HG03097 (cell line): ENCODE measurements at regions not wholly inside any gene's neighbourhood (a gene's known extent, or its start where the extent isn't known, plus 50 kb on each side); places are given as distances from the start of the nearest gene placed in this dataset.

Source experiments
- ATAC-seq: cut with Tn5 transposase; IDR thresholded peaks from one replicate; pipeline ENCODE4 v1.9.1; 2021; ENCODE audit not compliant: unreplicated experiment, low FRiP score

DNA sequence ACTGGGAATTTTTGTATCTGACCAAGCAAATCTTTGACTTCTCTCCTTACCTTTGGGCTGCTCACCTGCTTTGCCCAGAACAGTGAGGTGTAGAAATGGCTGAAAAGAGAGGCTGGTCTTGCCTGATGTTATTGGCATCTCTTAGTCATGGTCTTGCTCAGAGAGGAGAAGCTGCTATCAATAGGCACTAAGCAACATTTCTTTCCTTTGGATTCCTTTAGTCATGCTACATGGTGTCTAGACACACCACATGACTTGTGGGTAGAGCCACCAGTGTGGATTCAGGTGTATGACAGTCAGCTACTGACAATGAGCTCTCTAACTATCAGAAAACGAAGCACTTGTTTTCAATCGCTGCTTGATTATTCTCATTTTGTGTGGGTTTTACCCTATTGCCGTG, 341.3 kb upstream of the DCC start:
- ATAC-seq = no peak

DNA sequence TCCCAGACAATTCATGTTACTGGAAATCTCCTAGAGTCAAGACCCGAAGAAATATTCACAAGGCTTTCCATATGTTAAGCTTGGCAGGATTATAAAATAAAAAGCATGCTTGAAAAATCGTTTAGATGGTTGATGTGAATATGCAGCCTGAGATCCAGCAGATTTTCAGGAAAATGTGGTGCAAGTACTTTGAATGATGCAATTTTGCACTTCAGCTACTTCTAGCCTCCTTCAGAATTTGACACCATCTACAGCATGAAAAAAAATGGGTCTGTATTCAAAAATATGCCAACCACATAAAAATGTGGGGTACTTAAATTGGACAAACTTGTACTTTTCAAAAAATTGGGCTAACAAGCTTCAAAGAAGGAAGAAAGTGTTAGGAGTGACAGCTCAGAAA, 340.6 kb upstream of the DCC start:
- ATAC-seq = no peak

DNA sequence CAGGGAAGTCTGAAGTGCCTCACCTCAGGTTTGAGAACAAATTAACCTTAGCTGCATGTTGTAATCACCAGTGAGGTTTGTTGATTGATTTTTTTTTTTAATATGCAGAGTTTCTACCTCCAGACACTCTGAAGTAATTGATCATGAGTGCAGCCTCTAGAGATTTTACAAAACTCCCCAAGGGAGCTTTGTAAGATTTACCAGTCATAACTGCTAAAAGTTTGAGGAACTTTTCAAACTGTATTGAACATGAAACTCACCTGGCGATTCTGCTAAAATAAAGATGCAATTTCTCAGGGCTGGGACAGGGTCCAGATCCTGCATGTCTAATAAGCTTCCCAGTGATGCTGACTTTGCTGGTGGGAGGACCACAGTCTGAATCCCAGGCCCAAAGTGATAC, 339.6 kb upstream of the DCC start:
- ATAC-seq = no peak

DNA sequence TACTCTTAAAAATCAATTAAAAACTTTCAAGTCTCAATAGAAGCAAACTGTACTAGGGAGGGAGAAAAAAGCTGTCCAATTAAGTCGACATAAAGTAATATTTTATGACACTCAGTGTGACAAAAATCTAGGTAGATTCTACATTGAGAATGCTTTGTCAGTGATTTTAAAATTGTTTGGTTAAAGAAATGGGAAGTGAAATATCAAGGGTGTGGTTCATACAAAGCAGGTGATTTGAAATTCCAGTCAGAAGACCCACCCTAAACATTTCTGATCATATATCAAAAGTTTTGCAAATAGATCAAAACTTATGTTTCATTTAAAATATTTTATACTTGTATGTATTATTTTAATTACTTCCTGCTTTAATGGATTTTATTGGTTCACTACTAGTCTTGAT, 338.9 kb upstream of the DCC start:
- ATAC-seq = no peak

DNA sequence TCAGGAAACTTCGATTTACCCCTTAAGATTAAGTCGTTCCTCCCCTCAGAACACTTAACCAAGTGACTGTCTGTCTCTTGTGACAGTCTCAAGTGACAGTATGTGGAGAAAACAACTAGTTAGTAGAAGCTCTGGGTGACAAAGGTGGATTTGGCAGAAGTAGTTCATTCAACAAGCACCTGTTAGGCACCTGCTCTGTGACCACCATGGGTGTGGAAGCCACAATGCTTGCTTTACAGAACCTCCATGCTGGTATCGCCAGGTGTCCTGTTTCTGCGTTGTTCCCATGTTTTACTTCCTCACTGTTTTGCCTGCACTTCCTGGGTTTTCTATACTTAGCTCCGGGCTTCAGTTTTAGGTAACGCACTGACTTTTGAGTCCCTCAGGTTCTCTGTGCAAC, 337.4 kb upstream of the DCC start:
- no peak for ATAC-seq

DNA sequence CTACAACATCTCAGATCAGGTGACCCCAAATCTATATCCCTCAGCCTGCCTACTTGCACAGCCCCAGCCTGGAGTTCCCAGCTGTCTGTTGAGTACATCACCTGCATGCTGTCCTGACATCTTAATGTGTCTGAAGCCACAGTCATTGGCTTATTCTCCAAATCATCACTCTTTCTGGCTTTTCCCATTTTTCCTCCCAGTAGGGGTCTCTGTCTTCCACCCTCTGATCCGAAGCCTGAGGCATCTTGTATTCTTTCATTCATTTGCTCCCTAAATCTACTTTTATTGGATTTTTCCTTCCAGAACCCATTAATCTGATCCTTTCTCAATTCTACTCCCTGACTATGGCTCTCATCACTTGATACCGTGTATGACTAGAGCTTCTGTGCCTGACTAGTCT, 332.9 kb upstream of the DCC start:
- no peak for ATAC-seq

DNA sequence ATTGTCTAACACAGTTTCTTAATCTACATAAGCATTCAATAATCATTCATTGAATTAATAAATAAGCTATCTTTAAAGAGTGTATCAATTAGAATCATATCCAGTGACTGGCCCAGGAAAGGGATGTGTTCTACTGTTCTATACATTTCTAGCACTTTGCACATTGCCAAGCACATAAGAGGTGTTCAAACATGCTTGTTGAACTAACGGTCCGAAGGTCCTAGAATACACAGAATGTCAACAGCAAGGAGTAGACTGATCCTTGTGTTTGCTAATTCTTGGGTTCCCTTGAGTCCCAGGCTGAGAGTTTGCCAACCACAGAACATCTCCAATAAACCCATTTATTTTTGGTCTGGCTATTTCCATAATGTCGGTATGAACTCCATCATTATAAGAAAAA, 331.7 kb upstream of the DCC start:
- ATAC-seq = no peak

DNA sequence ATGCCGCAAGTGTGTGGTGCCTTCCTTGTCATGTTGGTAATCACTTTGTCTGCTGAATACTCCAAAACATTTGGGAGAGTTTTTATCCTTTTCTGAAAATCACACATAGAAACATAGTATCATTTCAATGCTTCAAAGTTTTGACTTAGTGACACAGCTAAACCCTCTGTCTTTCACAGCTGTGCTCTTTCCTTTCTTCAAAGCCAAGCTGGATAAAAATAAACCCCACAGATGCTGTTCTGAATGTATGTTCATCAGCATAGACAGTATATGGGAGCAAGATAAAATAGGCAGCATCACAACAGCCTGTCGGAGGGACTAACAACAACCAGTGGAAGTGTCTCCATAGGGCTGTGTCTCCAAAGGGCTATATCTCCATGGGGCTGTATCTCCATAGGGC, 331.3 kb upstream of the DCC start:
- ATAC-seq = no peak

DNA sequence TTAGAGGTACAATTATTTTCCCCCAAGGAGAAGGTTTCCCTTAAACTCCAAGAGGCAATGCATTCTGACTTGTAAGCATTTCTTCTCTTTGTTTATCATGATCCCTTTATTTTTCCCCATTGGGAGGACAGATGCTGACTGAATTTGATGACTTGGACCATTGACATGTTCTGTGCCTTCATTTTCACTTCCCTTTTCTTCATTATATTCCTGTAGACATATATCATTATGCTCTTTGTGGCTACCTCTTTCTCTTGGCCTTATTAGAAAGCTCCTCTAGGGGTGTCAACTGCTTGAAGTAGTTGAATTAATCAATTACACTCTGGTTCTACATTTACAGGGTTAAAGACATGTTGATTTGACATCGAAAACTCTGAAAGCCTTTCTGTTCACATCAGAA, 330.0 kb upstream of the DCC start:
- no peak for ATAC-seq

DNA sequence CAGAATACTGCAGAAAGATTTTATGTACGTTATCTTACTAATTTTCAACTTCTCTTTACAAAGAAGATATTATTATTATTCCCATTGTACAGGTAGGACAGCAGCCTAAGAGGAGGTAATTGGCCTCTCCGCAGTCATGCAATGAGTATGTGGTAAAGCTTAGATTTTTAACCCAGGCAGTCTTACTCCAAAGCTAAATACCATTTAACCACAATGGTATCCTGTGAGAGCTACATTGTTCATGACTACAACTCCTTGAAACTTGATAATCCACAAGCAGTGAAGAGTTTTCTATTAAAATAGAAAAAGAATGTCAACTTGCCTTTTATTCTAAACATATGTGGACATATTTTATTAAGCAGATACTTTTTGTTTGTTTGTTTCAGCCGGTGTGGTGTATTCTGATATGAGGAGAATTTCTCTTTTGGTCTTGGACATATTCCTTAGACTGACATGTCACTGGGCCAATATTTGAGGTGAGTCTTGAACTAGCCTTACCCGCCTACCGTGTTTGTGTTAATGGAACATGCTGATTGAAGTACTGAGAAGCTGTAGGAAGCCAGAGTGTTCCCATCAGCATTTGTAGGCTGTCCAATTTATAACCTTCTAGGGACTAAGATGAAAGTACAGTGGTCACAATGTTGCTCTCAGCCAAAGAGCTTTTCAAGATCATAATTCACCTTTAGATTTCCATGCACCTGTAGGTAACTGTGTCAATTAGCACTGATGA, 293.9 kb upstream of the DCC start:
- no peak for ATAC-seq

DNA sequence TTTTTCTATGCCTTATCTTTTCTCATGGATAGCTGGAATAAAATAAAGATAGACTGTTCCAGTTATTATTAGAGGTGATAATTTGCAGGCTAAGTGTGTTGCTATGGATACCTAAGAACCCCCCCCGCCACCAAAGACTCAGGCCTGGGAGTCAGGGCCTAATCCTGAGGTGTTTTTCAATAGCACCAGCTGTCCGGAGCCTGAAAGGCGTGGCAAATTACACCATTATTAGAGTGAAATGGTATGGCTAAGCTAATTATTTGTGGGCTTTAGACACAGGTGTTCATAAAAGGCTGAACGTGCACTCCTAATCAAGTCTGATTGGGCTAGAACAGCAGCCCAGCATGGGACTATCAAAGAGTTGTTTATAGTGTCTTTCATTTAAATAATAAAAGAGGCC, 293.2 kb upstream of the DCC start:
- ATAC-seq = no peak

DNA sequence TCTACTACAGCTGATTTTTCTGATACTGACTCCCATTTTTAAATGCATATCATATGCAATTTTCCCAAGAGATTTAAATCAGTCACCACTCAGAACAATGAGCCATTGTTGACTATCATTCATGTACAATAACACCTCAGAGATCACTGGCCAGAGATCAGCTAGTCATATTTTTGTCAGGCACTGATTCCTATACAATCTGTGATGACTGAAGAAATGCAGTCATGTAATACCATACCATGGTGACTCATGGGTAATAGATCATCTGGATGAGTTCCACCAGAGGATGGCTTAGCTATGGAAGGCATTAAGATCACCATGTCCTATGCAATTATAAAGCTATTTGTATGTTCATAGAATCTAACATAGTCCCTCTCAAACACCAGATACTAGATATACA, 285.7 kb upstream of the DCC start:
- no peak for ATAC-seq

DNA sequence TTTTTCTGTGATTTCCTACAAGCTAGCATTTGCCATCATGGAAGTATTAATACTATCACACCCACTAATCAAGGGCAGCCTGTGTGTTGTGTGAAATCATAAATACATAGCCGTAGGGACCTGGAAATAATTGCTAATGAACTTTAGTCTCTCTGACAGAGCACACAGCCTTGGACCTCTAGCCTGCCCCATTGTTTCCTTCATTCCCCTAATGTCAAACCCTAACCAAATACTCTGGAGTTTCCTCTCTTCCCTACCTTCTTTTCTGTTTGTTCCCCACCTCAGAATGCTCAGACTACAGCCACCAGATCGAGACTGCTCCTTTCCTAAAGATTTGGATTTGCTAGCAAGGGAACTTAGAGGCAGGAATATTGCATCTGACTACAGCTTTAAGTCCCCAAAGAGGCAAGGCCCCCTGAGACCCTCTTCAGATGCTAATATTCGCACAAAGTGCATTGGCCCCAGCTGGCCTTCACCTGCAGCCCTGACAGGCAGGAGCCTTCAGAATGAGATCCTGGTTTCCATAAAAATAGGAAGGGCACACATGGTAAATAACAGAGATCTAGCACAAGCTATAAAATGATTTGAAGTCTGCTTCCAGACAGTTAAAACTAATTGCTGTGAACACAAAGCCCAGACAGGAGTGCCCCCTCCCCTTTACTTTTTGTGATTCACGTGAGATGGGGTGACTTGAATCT, 279.2 kb upstream of the DCC start:
- ATAC-seq = no peak

DNA sequence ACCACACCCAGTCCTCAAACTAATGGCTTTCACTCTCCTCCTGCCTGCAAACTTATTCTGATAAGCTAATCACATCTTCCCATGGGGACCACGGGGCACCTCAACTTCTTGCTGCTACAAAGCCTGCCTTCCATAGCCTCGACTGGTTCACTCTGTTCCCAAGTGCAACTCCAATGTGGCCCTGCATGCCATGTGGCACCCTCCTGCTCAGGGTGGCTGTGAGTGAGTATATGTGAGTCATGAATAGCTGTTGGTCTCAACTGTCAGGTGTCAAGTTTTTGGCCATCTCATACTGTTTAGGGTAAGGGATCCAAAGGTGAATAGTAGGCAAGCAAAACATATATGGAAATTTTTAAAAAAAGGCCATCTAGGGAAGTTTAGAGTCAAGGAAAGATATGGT, 276.1 kb upstream of the DCC start:
- no peak for ATAC-seq

DNA sequence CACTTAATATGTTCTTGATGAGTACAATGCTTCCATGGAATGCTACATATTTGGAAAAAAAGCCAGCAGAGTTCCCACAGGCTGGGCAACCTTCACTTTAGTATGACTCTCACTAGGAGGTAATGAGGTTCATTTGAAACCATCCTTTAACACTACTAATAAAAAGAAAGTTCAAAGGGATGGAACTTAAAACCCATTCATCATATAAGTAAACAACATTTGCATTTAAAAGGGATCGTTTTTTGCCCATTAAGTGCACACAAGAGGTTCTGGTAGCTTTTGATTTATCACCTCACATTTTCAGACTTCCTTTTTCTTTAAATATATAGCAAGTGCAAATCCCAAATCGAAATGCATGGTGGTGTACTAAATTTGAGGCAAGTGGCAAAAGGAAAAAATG, 270.8 kb upstream of the DCC start:
- ATAC-seq = no peak

DNA sequence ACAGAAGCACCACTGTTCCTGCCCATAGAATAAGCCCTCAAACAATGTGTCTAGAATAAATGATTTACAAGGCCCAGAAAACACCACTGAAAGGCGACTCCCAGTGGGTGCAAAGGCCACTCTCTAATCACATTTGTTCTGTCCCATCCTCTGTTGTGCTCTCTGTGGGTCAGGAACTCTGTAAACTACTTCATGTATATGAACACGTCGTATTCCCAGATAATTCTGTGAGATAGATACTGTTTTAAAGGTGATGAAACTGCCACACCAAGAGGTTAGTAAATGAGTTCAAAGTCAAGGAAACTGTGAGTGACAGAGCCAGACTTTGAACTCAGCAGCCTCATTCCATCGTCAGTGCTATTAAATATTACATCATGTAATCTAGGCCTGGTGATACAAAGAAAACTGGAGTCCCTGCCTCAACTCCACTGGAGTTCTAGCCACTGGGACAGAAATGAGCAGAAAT, 269.7 kb upstream of the DCC start:
- no peak for ATAC-seq

DNA sequence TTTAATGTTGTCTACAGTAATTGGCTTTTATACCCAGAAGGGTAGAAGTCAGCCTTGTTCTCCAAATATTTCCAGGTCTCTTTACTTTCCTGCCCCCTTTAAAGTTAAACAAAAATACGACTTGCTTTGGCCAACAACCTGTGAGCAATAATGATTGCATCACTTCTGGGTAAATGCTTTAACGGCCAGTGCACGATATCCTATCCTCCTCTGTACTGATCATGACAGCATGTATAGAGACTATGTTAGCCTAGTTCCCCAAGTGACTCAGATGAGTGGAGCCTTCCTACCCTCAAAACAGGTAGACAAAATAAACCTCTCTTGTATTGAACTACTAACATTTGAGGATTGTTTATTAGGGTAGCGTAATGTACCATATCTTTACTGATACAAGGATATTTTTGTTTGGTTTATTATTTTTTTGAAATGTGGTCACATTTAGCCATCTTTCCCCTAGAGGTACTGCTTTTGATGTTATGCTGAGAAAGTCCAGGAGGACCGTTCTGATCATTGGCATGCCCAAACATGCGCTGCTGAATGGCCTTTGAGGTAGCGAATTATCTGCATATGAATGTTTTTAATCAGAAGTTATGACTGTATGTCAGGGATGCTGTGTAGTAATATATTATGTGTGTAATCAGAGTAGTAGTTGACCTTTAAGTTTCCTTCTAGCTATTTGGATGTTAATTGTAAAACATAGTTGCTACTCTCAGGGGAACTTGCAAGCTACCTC, 262.6 kb upstream of the DCC start:
- no peak for ATAC-seq

DNA sequence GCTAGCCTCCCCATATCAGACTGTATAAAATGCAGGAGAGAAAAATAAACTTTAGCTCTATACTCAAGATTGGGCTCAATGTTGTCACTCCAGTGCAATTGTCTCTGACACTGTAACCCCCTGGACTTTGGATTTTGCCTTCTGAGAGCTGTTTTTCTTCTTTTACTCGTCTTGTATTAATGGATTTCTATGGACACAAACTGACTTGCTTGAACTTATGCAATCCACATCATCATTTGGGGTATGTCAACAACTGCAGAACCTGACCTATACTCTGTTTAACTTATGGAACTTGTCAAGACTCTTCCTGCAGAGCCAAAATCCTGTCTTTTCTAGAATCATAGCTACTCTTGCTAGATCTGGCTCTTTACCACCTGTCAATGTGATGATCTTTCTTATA, 257.8 kb upstream of the DCC start:
- no peak for ATAC-seq

DNA sequence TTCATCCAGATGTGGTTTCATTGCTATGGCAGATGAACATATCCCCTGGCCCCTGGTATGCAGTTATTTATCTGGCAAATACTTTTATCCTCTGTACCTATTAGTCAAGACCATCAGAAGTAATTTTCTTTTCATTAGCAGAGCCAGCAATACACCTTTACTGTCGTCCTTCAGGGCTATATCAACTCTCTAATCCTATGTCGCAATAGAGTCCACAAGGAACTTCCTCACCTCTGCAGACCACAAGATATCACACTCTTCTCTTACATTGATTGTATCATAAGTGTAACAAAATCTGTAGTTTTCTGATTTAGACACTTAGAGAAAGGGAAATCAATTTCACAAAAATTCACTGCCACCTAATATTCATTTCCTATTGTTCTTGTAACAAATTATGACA, 252.9 kb upstream of the DCC start:
- ATAC-seq = no peak

DNA sequence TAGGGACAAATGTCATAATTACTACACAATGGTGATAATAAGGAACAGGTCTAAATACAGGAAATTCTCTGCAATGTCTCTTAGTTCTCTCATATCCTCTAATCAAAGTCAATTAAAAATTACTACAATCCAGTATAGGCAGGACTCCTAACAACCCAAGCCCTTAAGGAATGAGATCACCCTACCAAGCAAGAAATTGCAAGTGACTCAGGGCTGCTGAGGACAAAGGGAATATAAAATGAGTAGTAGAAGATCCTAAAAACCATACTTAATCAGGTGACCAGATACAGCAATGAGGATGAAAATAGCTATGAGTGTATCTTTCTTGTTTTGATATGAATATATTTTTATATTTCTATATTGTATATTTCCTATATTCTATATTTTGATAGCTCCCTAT, 250.0 kb upstream of the DCC start:
- no peak for ATAC-seq

DNA sequence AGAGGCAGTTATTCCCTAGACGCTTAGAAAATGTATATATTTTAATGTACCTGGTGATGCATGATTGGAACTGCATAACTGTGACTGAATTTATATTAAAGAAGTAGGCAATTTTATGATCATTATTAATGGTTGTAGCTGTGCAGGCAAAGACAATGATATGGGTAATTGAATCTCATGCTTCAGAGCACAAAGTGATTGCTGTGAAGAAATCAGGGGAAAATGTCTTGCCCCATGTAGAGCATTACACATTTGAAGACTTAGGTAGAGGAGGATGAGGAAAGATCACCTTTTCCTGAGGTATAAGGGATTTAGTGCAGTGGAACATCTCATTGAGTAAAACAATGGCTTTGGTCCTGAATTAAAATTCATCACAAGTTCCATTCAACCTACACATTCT, 246.8 kb upstream of the DCC start:
- no peak for ATAC-seq

DNA sequence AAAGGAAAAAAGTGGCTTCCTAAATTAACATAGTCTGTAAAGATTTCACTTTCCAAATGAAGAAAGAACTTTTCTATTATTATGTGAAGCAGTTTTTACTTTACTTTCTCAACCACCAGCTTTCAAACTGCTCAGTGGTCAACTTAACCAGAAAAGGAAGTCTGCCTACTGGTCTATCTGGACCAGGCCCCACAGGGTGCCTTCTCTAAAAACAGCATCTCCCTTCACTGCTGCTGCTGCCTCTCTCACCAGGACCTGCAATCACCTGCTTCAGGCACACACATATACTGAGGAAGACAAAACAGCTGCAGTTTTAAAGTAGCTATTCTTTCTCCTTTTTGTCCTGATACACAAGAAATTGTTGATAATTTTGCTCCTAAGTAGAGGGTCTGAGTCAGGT, 221.3 kb upstream of the DCC start:
- ATAC-seq = no peak
